Liver (tissue), 8 donors: ENCODE measurements at regions not wholly inside any gene's neighbourhood (a gene's known extent, or its start where the extent isn't known, plus 50 kb on each side); places are given as distances from the start of the nearest gene placed in this dataset.
A peak's percentile ranks its signal among the peaks of the same experiment; 100 is the strongest.

ENCODE experiments used
- DNase-seq: peaks from one replicate; pipeline ENCODE4 v3.0.0-alpha.2; 2017; ENCODE audit warnings: low spot score
- H3K27ac ChIP-seq, 2 donors: one replicate each; pipeline ENCODE4 v1.7.0; 2013; ENCODE audit warnings: inconsistent platforms in 2 of 2, low read length in 2 of 2, control low read depth in 1 of 2, low read depth in 1 of 2, mild to moderate bottlenecking in 1 of 2
- H3K27me3 ChIP-seq, 4 donors: one replicate each; pipeline versions ENCODE4 v1.6.1 to v1.7.0; 2013; ENCODE audit warnings: low read length in 3 of 4, inconsistent platforms in 1 of 4, mild to moderate bottlenecking in 1 of 4, moderate library complexity in 1 of 4; ENCODE audit not compliant: control insufficient read depth in 4 of 4, insufficient read depth in 4 of 4
- H3K36me3 ChIP-seq, 4 donors: one replicate each; pipeline versions ENCODE4 v1.6.1 to v1.7.0; 2013; ENCODE audit warnings: low read length in 3 of 4, mild to moderate bottlenecking in 3 of 4, low read depth in 1 of 4, moderate library complexity in 1 of 4; ENCODE audit not compliant: control insufficient read depth in 4 of 4, insufficient read depth in 3 of 4
- H3K4me1 ChIP-seq, 4 donors: one replicate each; pipeline versions ENCODE4 v1.6.1 to v1.7.0; 2013; ENCODE audit warnings: low read length in 3 of 4, mild to moderate bottlenecking in 3 of 4, moderate library complexity in 1 of 4; ENCODE audit not compliant: control insufficient read depth in 4 of 4, insufficient read depth in 4 of 4
- H3K4me3 ChIP-seq, 3 donors: one replicate each; pipeline versions ENCODE4 v1.6.1 to v1.7.0; 2013; ENCODE audit warnings: low read length in 3 of 3, control low read depth in 1 of 3, low read depth in 1 of 3, mild to moderate bottlenecking in 1 of 3
- H3K9ac ChIP-seq, 2 donors: one replicate each; pipeline ENCODE4 v1.7.0; 2013; ENCODE audit warnings: low read length in 2 of 2, mild to moderate bottlenecking in 2 of 2, moderate library complexity in 2 of 2, control low read depth in 1 of 2, low read depth in 1 of 2
- H3K9me3 ChIP-seq, 4 donors: one replicate each; pipeline versions ENCODE4 v1.6.1 to v1.7.0; 2013; ENCODE audit warnings: low read length in 3 of 4; ENCODE audit not compliant: control insufficient read depth in 4 of 4
- ATF3 ChIP-seq: IDR thresholded peaks from 2 replicates; pipeline ENCODE4 v1.6.1; 2016; ENCODE audit warnings: antibody characterized with exemption
- CTCF ChIP-seq: fragments of 150-350 bp; IDR thresholded peaks from 2 replicates; pipeline ENCODE4 v1.5.1; 2017; ENCODE audit warnings: improper control_type of control experiment, low read depth, low read length; ENCODE audit not compliant: missing input control
- FOXA1 ChIP-seq: IDR thresholded peaks from 2 replicates; pipeline ENCODE4 v1.6.1; 2016; ENCODE audit warnings: antibody characterized with exemption
- GABPA ChIP-seq, 2 donors: IDR thresholded peaks in 1 of 2; conservative IDR thresholded peaks in 1 of 2; 2 replicates each; pipeline ENCODE4 v1.6.1; 2016; ENCODE audit warnings: antibody characterized with exemption in 2 of 2, mild to moderate bottlenecking in 1 of 2, moderate library complexity in 1 of 2
- HNF4G ChIP-seq: IDR thresholded peaks from 2 replicates; pipeline ENCODE4 v1.6.1; 2016; ENCODE audit warnings: antibody characterized with exemption
- JUND ChIP-seq, 2 donors: IDR thresholded peaks; 2 replicates each; pipeline ENCODE4 v1.6.1; 2016; ENCODE audit warnings: antibody characterized with exemption in 2 of 2
- MAX ChIP-seq: IDR thresholded peaks from 2 replicates; pipeline ENCODE4 v1.6.1; 2016; ENCODE audit warnings: antibody characterized with exemption
- NR2F2 ChIP-seq: IDR thresholded peaks from 2 replicates; pipeline ENCODE4 v1.6.1; 2016; ENCODE audit warnings: antibody characterized with exemption
- RAD21 ChIP-seq, 2 donors: IDR thresholded peaks; 2 replicates each; pipeline ENCODE4 v1.6.1; 2016; ENCODE audit warnings: antibody characterized with exemption in 2 of 2, mild to moderate bottlenecking in 2 of 2
- REST ChIP-seq: IDR thresholded peaks from 2 replicates; pipeline ENCODE4 v1.6.1; 2016; ENCODE audit warnings: antibody characterized with exemption, mild to moderate bottlenecking
- RXRA ChIP-seq, 2 donors: IDR thresholded peaks; 2 replicates each; pipeline ENCODE4 v1.6.1; 2017 to 2018; ENCODE audit warnings: antibody characterized with exemption in 2 of 2, mild to moderate bottlenecking in 1 of 2
- YY1 ChIP-seq: IDR thresholded peaks from 2 replicates; pipeline ENCODE4 v1.6.1; 2016; ENCODE audit warnings: antibody characterized with exemption, mild to moderate bottlenecking
- ZBTB33 ChIP-seq: IDR thresholded peaks from 2 replicates; pipeline ENCODE4 v1.6.1; 2016; ENCODE audit warnings: antibody characterized with exemption
- WGBS: extraction: QIAGEN DNeasy Blood & Tissue Kit; methylation state at CpG from one replicate; pipeline ENCODE4 v1.1.7; 2013; 5-methylcytosine and 5-hydroxymethylcytosine counted together
- donor health status: healthy.
- donor health status: healthy.
- donor health status: healthy.
- donor health status: healthy.
- donor health status: healthy.

- H3K9me3 ChIP-seq: no peaks in the 10 kb centered on the region
- H3K4me1 ChIP-seq: peaks cover 9 to 52% (median 41%) of the 10 kb centered on the region in 4 donors
- no peak overlapping the region for H3K4me3 ChIP-seq
- H3K27ac ChIP-seq: peak overlapping the region; percentile 33 to 85
- H3K36me3 ChIP-seq: no peaks in the 10 kb centered on the region
- H3K27me3 ChIP-seq: no peaks in the 10 kb centered on the region
- peak overlapping the region in 1 of 2 donors; percentile 32 for H3K9ac ChIP-seq
- 48% methylated on average over 5 of the region's 5 CpGs for WGBS
- DNase-seq: no peak
- no peak for TF ChIP-seq GABPA (IDR thresholded peaks at IDR 0.05 in 1 of 2, conservative IDR thresholded peaks at IDR 0.05 in 1 of 2)
- TF ChIP-seq RXRA (IDR thresholded peaks at IDR 0.05): no peak
- no peak for TF ChIP-seq ATF3
- TF ChIP-seq ZBTB33: no peak
- no peak for TF ChIP-seq FOXA1
- no peak for TF ChIP-seq YY1
These were observed 179.7 kb downstream of the C9orf152 start for GRCh38 chr9:110028271-110028670.

- TF ChIP-seq CTCF (no peak), HNF4G (no peak)
- no peak for DNase-seq
- 85% methylated on average over 3 of the region's 3 CpGs for WGBS
- Histone ChIP-seq H3K27ac (peak overlapping the region; percentile 85 to 89), H3K27me3 (no peaks in the 10 kb centered on the region), H3K4me1 (peaks cover 9 to 52% (median 41%) of the 10 kb centered on the region in 4 donors), H3K9me3 (no peaks in the 10 kb centered on the region), H3K9ac (no peak overlapping the region), H3K4me3 (no peak overlapping the region), H3K36me3 (no peaks in the 10 kb centered on the region)
These were observed 179.3 kb downstream of the C9orf152 start for GRCh38 chr9:110028676-110029075.

- Histone ChIP-seq H3K9ac (peak overlapping the region; percentile 15 to 51), H3K27ac (peak overlapping the region; percentile 85 to 89), H3K4me1 (peaks cover 9 to 52% (median 41%) of the 10 kb centered on the region in 4 donors), H3K36me3 (no peaks in the 10 kb centered on the region), H3K4me3 (no peak overlapping the region), H3K9me3 (no peaks in the 10 kb centered on the region), H3K27me3 (no peaks in the 10 kb centered on the region)
- peak; percentile 44 for DNase-seq
- WGBS: 17% methylated on average over 4 of the region's 4 CpGs
- TF ChIP-seq JUND (IDR thresholded peaks at IDR 0.05) (peak; percentile 89 to 90), REST (peak; percentile 55), RAD21 (IDR thresholded peaks at IDR 0.05) (peak; percentile 51 to 52), ZBTB33 (peak; percentile 73), NR2F2 (peak; percentile 55), GABPA (IDR thresholded peaks at IDR 0.05 in 1 of 2, conservative IDR thresholded peaks at IDR 0.05 in 1 of 2) (peak in 1 of 2 donors; percentile 50), CTCF (no peak), MAX (peak; percentile 86), FOXA1 (no peak), ATF3 (peak; percentile 84)
These were observed 178.5 kb downstream of the C9orf152 start for GRCh38 chr9:110029429-110029955.
